ENCODE measurements at regions not wholly inside any gene's neighbourhood (a gene's known extent, or its start where the extent isn't known, plus 50 kb on each side); places are given as distances from the start of the nearest gene placed in this dataset.

DNA sequence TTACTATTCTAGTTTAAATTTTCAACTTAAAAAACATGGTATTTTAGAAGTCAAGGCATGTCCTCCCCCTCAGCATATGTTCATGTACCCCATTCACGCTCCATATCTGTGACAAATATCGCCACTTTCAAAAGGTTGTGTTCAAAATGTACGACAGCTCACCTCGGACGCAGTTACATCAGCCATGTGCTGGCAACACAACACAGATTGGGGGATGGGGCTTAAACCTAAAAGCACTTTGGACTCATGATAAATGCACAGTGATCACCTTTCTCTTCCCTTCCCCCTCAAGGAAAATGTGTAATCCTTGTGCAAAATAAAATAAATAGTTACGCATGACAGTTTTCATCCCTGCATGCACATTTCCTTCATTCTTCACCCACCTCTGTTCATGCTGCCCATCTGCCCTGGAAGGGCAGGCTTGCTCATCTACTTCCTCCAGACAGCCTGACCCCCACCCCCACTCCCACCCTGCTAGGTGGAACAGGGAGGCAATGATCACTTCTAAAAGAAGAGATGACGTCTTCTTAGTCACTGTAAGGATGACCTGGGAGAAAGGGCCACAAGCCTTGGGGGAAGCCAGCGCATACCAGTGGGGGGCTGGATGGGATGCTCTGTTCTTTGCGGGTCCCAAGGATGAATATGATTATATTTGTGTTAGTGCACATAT is 271.4 kb upstream of the SEMA6D start:
- Histone ChIP-seq H3K79me1 (replicated peaks; ENCODE audit: low read length, poor library complexity, severe bottlenecking) (no peaks in the 10 kb centered on the region), H3K4me1 (ENCODE audit: control insufficient read depth, insufficient read depth, low read depth, low read length) (no peaks in the 10 kb centered on the region), H3K4me2 (ENCODE audit: low read length, poor library complexity, severe bottlenecking) (no peak overlapping the region), H4K91ac (ENCODE audit: low read length) (no peak overlapping the region), H2BK15ac (ENCODE audit: low read depth, poor library complexity, severe bottlenecking) (no peak overlapping the region), H3K36me3 (ENCODE audit: control insufficient read depth in 1 of 2, insufficient read depth in 2 of 2, low read depth in 1 of 2, low read length in 2 of 2) (no peaks in the 10 kb centered on the region), H2AK5ac (ENCODE audit: low read length, severe bottlenecking) (no peak overlapping the region), H4K8ac (ENCODE audit: low read length) (no peak overlapping the region), H3K27me3 (ENCODE audit: control insufficient read depth in 1 of 2, insufficient read depth in 1 of 2, low read length in 2 of 2) (no peaks in the 10 kb centered on the region), H3K4ac (ENCODE audit: low read depth in 1 of 2, low read length in 2 of 2) (no peak overlapping the region), H3K9me3 (ENCODE audit: control insufficient read depth, low read length) (no peaks in the 10 kb centered on the region), H2BK120ac (ENCODE audit: low read depth, low read length) (no peak overlapping the region), H2BK5ac (ENCODE audit: low read depth, low read length, poor library complexity, severe bottlenecking) (no peak overlapping the region), H2AFZ (ENCODE audit: low read depth, low read length) (no peak overlapping the region), H2BK12ac (ENCODE audit: low read length in 2 of 2) (peak overlapping the region in 1 of 2 experiments; percentile 67), H3K4me3 (ENCODE audit: insufficient read depth in 1 of 2, low read depth in 1 of 2, low read length in 2 of 2) (no peak overlapping the region), H3K27ac (ENCODE audit: low read length, poor library complexity, severe bottlenecking) (no peak overlapping the region), H3K14ac (ENCODE audit: low read length in 2 of 2) (no peak overlapping the region), H3K18ac (ENCODE audit: low read depth in 1 of 2, low read length in 2 of 2) (no peak overlapping the region), H3K9ac (ENCODE audit: low read length) (no peak overlapping the region), H3K23ac (ENCODE audit: low read length in 2 of 2) (no peak overlapping the region)
- 95% methylated on average over 8 of the region's 9 CpGs for WGBS
- no peak for DNase-seq

- Histone ChIP-seq H2BK5ac (ENCODE audit: low read depth, low read length, poor library complexity, severe bottlenecking) (no peak overlapping the region), H3K4ac (ENCODE audit: low read depth in 1 of 2, low read length in 2 of 2) (no peak overlapping the region), H3K4me2 (ENCODE audit: low read length, poor library complexity, severe bottlenecking) (no peak overlapping the region), H4K8ac (ENCODE audit: low read length) (no peak overlapping the region), H3K4me1 (ENCODE audit: control insufficient read depth, insufficient read depth, low read depth, low read length) (peaks cover 2% of the 10 kb centered on the region), H4K91ac (ENCODE audit: low read length) (no peak overlapping the region), H2AK5ac (ENCODE audit: low read length, severe bottlenecking) (no peak overlapping the region), H2AFZ (ENCODE audit: low read depth, low read length) (no peak overlapping the region), H3K27ac (ENCODE audit: low read length, poor library complexity, severe bottlenecking) (no peak overlapping the region), H2BK15ac (ENCODE audit: low read depth, poor library complexity, severe bottlenecking) (no peak overlapping the region), H3K9ac (ENCODE audit: low read length) (no peak overlapping the region), H2BK120ac (ENCODE audit: low read depth, low read length) (no peak overlapping the region), H3K23ac (ENCODE audit: low read length in 2 of 2) (no peak overlapping the region), H2BK12ac (ENCODE audit: low read length in 2 of 2) (no peak overlapping the region), H3K27me3 (ENCODE audit: control insufficient read depth in 1 of 2, insufficient read depth in 1 of 2, low read length in 2 of 2) (no peaks in the 10 kb centered on the region), H3K14ac (ENCODE audit: low read length in 2 of 2) (no peak overlapping the region), H3K9me3 (ENCODE audit: control insufficient read depth, low read length) (no peaks in the 10 kb centered on the region), H3K36me3 (ENCODE audit: control insufficient read depth in 1 of 2, insufficient read depth in 2 of 2, low read depth in 1 of 2, low read length in 2 of 2) (no peaks in the 10 kb centered on the region), H3K4me3 (ENCODE audit: insufficient read depth in 1 of 2, low read depth in 1 of 2, low read length in 2 of 2) (no peak overlapping the region), H3K79me1 (replicated peaks; ENCODE audit: low read length, poor library complexity, severe bottlenecking) (no peaks in the 10 kb centered on the region), H3K18ac (ENCODE audit: low read depth in 1 of 2, low read length in 2 of 2) (peak overlapping the region in 1 of 2 experiments; percentile 25)
- 97% methylated on average over 3 of the region's 4 CpGs for WGBS
- no peak for DNase-seq
Observed at GRCh38 chr15:47460795-47461573, 256.3 kb upstream of the SEMA6D start.

DNA sequence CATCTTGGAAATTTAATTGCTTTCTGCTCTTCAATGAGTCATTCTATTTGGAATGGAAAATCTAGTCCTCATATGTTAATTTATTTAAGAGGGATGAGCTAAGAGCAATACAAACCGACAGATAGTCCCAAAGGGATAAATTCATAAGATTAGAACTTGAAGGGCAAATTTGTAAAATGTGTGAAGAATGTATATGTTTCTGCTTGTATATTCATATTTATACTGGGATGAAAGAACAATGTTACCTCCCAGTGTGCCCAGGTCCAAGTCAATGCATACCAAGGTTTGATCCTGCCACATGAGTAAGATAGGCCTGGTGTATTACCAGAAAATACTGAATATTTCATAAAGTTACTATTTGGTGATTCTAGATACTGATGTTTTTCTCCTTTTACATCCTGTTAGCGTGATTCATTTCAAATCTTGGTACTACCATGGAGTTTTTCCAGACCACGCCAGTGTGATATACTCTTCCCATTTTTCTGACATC is 255.6 kb upstream of the SEMA6D start:
- no peak overlapping the region for H4K8ac ChIP-seq (ENCODE audit: low read length)
- no peak overlapping the region for H3K14ac ChIP-seq (ENCODE audit: low read length in 2 of 2)
- no peak overlapping the region for H3K4me2 ChIP-seq (ENCODE audit: low read length, poor library complexity, severe bottlenecking)
- no peak overlapping the region for H2BK5ac ChIP-seq (ENCODE audit: low read depth, low read length, poor library complexity, severe bottlenecking)
- no peak for DNase-seq
- no peaks in the 10 kb centered on the region for H3K36me3 ChIP-seq (ENCODE audit: control insufficient read depth in 1 of 2, insufficient read depth in 2 of 2, low read depth in 1 of 2, low read length in 2 of 2)
- H4K91ac ChIP-seq (ENCODE audit: low read length): no peak overlapping the region
- H2AK5ac ChIP-seq (ENCODE audit: low read length, severe bottlenecking): no peak overlapping the region
- H3K9me3 ChIP-seq (ENCODE audit: control insufficient read depth, low read length): no peaks in the 10 kb centered on the region
- H2BK120ac ChIP-seq (ENCODE audit: low read depth, low read length): no peak overlapping the region
- WGBS: 86% methylated on average over 2 of the region's 3 CpGs
- H3K27ac ChIP-seq (ENCODE audit: low read length, poor library complexity, severe bottlenecking): no peak overlapping the region
- H2BK12ac ChIP-seq (ENCODE audit: low read length in 2 of 2): no peak overlapping the region
- H3K27me3 ChIP-seq (ENCODE audit: control insufficient read depth in 1 of 2, insufficient read depth in 1 of 2, low read length in 2 of 2): no peaks in the 10 kb centered on the region
- H3K4ac ChIP-seq (ENCODE audit: low read depth in 1 of 2, low read length in 2 of 2): no peak overlapping the region
- H3K4me1 ChIP-seq (ENCODE audit: control insufficient read depth, insufficient read depth, low read depth, low read length): peaks cover 2% of the 10 kb centered on the region
- no peaks in the 10 kb centered on the region for H3K79me1 ChIP-seq (replicated peaks; ENCODE audit: low read length, poor library complexity, severe bottlenecking)
- H2AFZ ChIP-seq (ENCODE audit: low read depth, low read length): no peak overlapping the region
- H3K9ac ChIP-seq (ENCODE audit: low read length): no peak overlapping the region
- H3K23ac ChIP-seq (ENCODE audit: low read length in 2 of 2): no peak overlapping the region
- no peak overlapping the region for H3K4me3 ChIP-seq (ENCODE audit: insufficient read depth in 1 of 2, low read depth in 1 of 2, low read length in 2 of 2)
- H2BK15ac ChIP-seq (ENCODE audit: low read depth, poor library complexity, severe bottlenecking): no peak overlapping the region
- H3K18ac ChIP-seq (ENCODE audit: low read depth in 1 of 2, low read length in 2 of 2): no peak overlapping the region

- 20% methylated on average over 1 of the region's 1 CpG for WGBS
- no peak overlapping the region for H3K27ac ChIP-seq (ENCODE audit: low read length, poor library complexity, severe bottlenecking)
- no peak overlapping the region for H3K9ac ChIP-seq (ENCODE audit: low read length)
- H4K91ac ChIP-seq (ENCODE audit: low read length): no peak overlapping the region
- DNase-seq: peak; percentile 4
- no peak overlapping the region for H3K4me3 ChIP-seq (ENCODE audit: insufficient read depth in 1 of 2, low read depth in 1 of 2, low read length in 2 of 2)
- H3K18ac ChIP-seq (ENCODE audit: low read depth in 1 of 2, low read length in 2 of 2): no peak overlapping the region
- no peak overlapping the region for H2BK12ac ChIP-seq (ENCODE audit: low read length in 2 of 2)
- no peaks in the 10 kb centered on the region for H3K4me1 ChIP-seq (ENCODE audit: control insufficient read depth, insufficient read depth, low read depth, low read length)
- no peaks in the 10 kb centered on the region for H3K79me1 ChIP-seq (replicated peaks; ENCODE audit: low read length, poor library complexity, severe bottlenecking)
- no peak overlapping the region for H3K14ac ChIP-seq (ENCODE audit: low read length in 2 of 2)
- no peak overlapping the region for H3K4me2 ChIP-seq (ENCODE audit: low read length, poor library complexity, severe bottlenecking)
- no peak overlapping the region for H3K23ac ChIP-seq (ENCODE audit: low read length in 2 of 2)
- H2AK5ac ChIP-seq (ENCODE audit: low read length, severe bottlenecking): no peak overlapping the region
- H2AFZ ChIP-seq (ENCODE audit: low read depth, low read length): no peak overlapping the region
- H2BK120ac ChIP-seq (ENCODE audit: low read depth, low read length): no peak overlapping the region
- H2BK15ac ChIP-seq (ENCODE audit: low read depth, poor library complexity, severe bottlenecking): no peak overlapping the region
- no peak overlapping the region for H4K8ac ChIP-seq (ENCODE audit: low read length)
- no peaks in the 10 kb centered on the region for H3K36me3 ChIP-seq (ENCODE audit: control insufficient read depth in 1 of 2, insufficient read depth in 2 of 2, low read depth in 1 of 2, low read length in 2 of 2)
- no peak overlapping the region for H2BK5ac ChIP-seq (ENCODE audit: low read depth, low read length, poor library complexity, severe bottlenecking)
- H3K27me3 ChIP-seq (ENCODE audit: control insufficient read depth in 1 of 2, insufficient read depth in 1 of 2, low read length in 2 of 2): no peaks in the 10 kb centered on the region
- no peaks in the 10 kb centered on the region for H3K9me3 ChIP-seq (ENCODE audit: control insufficient read depth, low read length)
- no peak overlapping the region for H3K4ac ChIP-seq (ENCODE audit: low read depth in 1 of 2, low read length in 2 of 2)
Observed at GRCh38 chr15:47466357-47466756, 250.9 kb upstream of the SEMA6D start.
